Lower leg skin (tissue), 3 donors: ENCODE measurements at regions not wholly inside any gene's neighbourhood (a gene's known extent, or its start where the extent isn't known, plus 50 kb on each side); places are given as distances from the start of the nearest gene placed in this dataset.

Experiments used
- POLR2A ChIP-seq, 2 donors: fragments of 450-650 bp; IDR thresholded peaks; one replicate each; pipeline ENCODE4 v1.6.1; 2016 to 2017; ENCODE audit warnings: antibody characterized with exemption in 2 of 2, mild to moderate bottlenecking in 1 of 2, moderate library complexity in 1 of 2
- TF ChIP-seq, protein P1 (sequence below), 3 donors: fragments of 450-650 bp; IDR thresholded peaks; one replicate each; pipeline ENCODE4 v1.5.1; 2016; ENCODE audit warnings: antibody characterized with exemption in 3 of 3, mild to moderate bottlenecking in 3 of 3, moderate library complexity in 2 of 3

DNA sequence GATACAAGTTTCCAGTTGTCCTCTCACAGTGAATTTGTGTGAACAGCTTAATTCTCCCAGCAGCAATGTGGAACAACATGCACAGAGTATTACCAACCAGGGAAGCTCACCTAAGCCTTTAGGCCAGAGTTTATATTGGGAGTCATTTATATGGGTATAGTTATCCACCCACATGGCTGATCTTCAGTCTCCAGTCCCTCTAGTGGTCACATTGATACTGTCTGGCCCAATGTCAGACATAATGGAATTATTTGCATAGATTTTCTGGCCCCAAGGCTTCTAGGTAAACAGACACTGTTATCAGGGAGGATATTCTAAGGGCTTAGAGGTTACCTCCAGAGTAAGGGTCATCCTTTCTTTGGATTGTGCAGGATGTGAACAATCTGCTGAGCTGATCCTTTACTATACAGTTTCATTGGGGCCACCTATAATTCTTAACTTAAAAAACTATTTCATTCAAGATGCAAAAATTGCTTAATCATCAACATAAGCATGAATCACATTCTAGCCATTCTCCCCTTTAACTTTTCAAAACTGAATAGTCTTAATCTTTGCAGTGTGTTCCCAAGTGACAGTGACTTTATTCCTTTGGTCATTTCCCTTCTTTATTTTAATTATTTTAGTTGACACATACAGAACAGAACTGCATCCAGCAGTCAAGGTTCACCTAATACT lies 210.9 kb downstream of the LTN1 start:
- TF ChIP-seq, protein P1, sequence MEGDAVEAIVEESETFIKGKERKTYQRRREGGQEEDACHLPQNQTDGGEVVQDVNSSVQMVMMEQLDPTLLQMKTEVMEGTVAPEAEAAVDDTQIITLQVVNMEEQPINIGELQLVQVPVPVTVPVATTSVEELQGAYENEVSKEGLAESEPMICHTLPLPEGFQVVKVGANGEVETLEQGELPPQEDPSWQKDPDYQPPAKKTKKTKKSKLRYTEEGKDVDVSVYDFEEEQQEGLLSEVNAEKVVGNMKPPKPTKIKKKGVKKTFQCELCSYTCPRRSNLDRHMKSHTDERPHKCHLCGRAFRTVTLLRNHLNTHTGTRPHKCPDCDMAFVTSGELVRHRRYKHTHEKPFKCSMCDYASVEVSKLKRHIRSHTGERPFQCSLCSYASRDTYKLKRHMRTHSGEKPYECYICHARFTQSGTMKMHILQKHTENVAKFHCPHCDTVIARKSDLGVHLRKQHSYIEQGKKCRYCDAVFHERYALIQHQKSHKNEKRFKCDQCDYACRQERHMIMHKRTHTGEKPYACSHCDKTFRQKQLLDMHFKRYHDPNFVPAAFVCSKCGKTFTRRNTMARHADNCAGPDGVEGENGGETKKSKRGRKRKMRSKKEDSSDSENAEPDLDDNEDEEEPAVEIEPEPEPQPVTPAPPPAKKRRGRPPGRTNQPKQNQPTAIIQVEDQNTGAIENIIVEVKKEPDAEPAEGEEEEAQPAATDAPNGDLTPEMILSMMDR (IDR thresholded peaks at IDR 0.05), result no peak
- TF ChIP-seq POLR2A (IDR thresholded peaks at IDR 0.05), result no peak
